CD14-positive monocyte (primary cell): ENCODE measurements at regions not wholly inside any gene's neighbourhood (a gene's known extent, or its start where the extent isn't known, plus 50 kb on each side); places are given as distances from the start of the nearest gene placed in this dataset.

Source experiments
- DNase-seq, 3 donors: peaks; one replicate each; pipeline ENCODE4 v3.0.0-alpha.2; 2011 to 2022
- H2AFZ ChIP-seq: 2 replicates; pipeline ENCODE4 v1.6.0; 2012; ENCODE audit warnings: mild to moderate bottlenecking, low read depth, low read length, inconsistent platforms; ENCODE audit not compliant: insufficient read depth, poor library complexity, severe bottlenecking
- H3K27ac ChIP-seq, 2 donors: 1 replicate in 1 of 2; 2 replicates in 1 of 2; pipeline ENCODE4 v1.5.1; 2012 to 2013; ENCODE audit warnings: low read length in 2 of 2, control low read depth in 1 of 2, inconsistent platforms in 1 of 2, low read depth in 1 of 2, mild to moderate bottlenecking in 1 of 2
- H3K27me3 ChIP-seq, 2 donors: one replicate each; pipeline versions ENCODE4 v1.6.0 to v1.6.1; 2011 to 2013; ENCODE audit warnings: low read length in 2 of 2; ENCODE audit not compliant: control insufficient read depth in 2 of 2, insufficient read depth in 2 of 2
- H3K36me3 ChIP-seq, 2 donors: replicated peaks in 1 of 2; 1 replicate in 1 of 2; 2 replicates in 1 of 2; pipeline versions ENCODE4 v1.5.1 to v1.6.1; 2012 to 2013; ENCODE audit warnings: low read length in 2 of 2, control low read depth in 1 of 2, inconsistent platforms in 1 of 2, mild to moderate bottlenecking in 1 of 2; ENCODE audit not compliant: insufficient read depth in 2 of 2, control insufficient read depth in 1 of 2
- H3K4me1 ChIP-seq, 2 donors: 1 replicate in 1 of 2; 2 replicates in 1 of 2; pipeline versions ENCODE4 v1.5.1 to v1.6.1; 2012 to 2013; ENCODE audit warnings: low read length in 2 of 2, control low read depth in 1 of 2, inconsistent platforms in 1 of 2, mild to moderate bottlenecking in 1 of 2, moderate library complexity in 1 of 2; ENCODE audit not compliant: insufficient read depth in 2 of 2, control insufficient read depth in 1 of 2
- H3K4me2 ChIP-seq: replicated peaks from 2 replicates; pipeline ENCODE3; 2012; ENCODE audit warnings: low read length, moderate library complexity, mild to moderate bottlenecking; ENCODE audit not compliant: poor library complexity, severe bottlenecking; ENCODE audit errors: extremely low read depth
- H3K4me3 ChIP-seq, 3 experiments: fragments of 200-600 bp in 1 of 3; sonication (generic) in 1 of 3; replicated peaks in 1 of 3; 1 replicate in 2 of 3; 2 replicates in 1 of 3; pipeline ENCODE4 v1.5.1; 2011 to 2013; ENCODE audit warnings: low read length in 3 of 3, mild to moderate bottlenecking in 3 of 3, control low read depth in 2 of 3, low read depth in 2 of 3, inconsistent platforms in 1 of 3, moderate library complexity in 1 of 3
- H3K79me2 ChIP-seq: 2 replicates; pipeline ENCODE4 v1.6.0; 2012; ENCODE audit warnings: mild to moderate bottlenecking, control low read depth, inconsistent platforms, low read length, moderate library complexity; ENCODE audit not compliant: insufficient read depth
- H3K9ac ChIP-seq: 2 replicates; pipeline ENCODE4 v1.6.0; 2017; ENCODE audit warnings: low read length, mild to moderate bottlenecking; ENCODE audit not compliant: insufficient read depth, poor library complexity, severe bottlenecking
- H3K9me3 ChIP-seq, 2 donors: replicated peaks in 1 of 2; 1 replicate in 1 of 2; 2 replicates in 1 of 2; pipeline versions ENCODE4 v1.5.1 to v1.6.1; 2012 to 2013; ENCODE audit warnings: low read length in 2 of 2, control low read depth in 1 of 2; ENCODE audit not compliant: control insufficient read depth in 1 of 2, insufficient read depth in 1 of 2
- H4K20me1 ChIP-seq: 2 replicates; pipeline ENCODE4 v1.6.0; 2012; ENCODE audit warnings: mild to moderate bottlenecking, low read length, control low read depth, moderate library complexity; ENCODE audit not compliant: insufficient read depth
- H3K27ac Mint-ChIP-seq, 7 donors: one replicate each; pipeline ENCODE4 v1.8.0; 2020; ENCODE audit warnings: mild to moderate bottlenecking in 7 of 7, mixed read lengths in 7 of 7, moderate library complexity in 6 of 7, inconsistent platforms in 2 of 7
- H3K27me3 Mint-ChIP-seq, 3 donors: one replicate each; pipeline ENCODE4 v1.8.0; 2021 to 2022; ENCODE audit warnings: low read depth in 3 of 3, mild to moderate bottlenecking in 3 of 3, mixed read lengths in 3 of 3, moderate library complexity in 3 of 3, inconsistent platforms in 1 of 3
- H3K36me3 Mint-ChIP-seq, 2 donors: one replicate each; pipeline ENCODE4 v1.8.0; 2020; ENCODE audit warnings: mixed read lengths in 2 of 2, inconsistent platforms in 1 of 2, mild to moderate bottlenecking in 1 of 2
- H3K4me1 Mint-ChIP-seq: one replicate; pipeline ENCODE4 v1.8.0; 2020; ENCODE audit warnings: mild to moderate bottlenecking, mixed read lengths
- H3K4me3 Mint-ChIP-seq, 2 donors: one replicate each; pipeline ENCODE4 v1.8.0; 2020; ENCODE audit warnings: mild to moderate bottlenecking in 2 of 2, mixed read lengths in 2 of 2, moderate library complexity in 1 of 2
- H3K9me3 Mint-ChIP-seq, 7 donors: one replicate each; pipeline ENCODE4 v1.8.0; 2020 to 2022; ENCODE audit warnings: mixed read lengths in 7 of 7, mild to moderate bottlenecking in 6 of 7, moderate library complexity in 6 of 7, inconsistent platforms in 2 of 7
- WGBS: methylation state at CpG from one replicate; pipeline ENCODE4 v1.1.5; 2013; ENCODE audit warnings: missing lambda C conversion rate; ENCODE audit not compliant: insufficient coverage; 5-methylcytosine and 5-hydroxymethylcytosine counted together
- intact Hi-C, 2 donors: fragments of 100-400 bp; cut with micrococcal nuclease; formaldehyde crosslinking; loops; one replicate each; pipeline versions ENCODE4 v1.15.0 to v1.15.1; 2023
- TF ChIP-seq, protein P1 (sequence below): fragments of 200-600 bp; IDR thresholded peaks from one replicate; pipeline ENCODE4 v1.8.0; 2022; ENCODE audit warnings: antibody characterized with exemption, mild to moderate bottlenecking

DNA sequence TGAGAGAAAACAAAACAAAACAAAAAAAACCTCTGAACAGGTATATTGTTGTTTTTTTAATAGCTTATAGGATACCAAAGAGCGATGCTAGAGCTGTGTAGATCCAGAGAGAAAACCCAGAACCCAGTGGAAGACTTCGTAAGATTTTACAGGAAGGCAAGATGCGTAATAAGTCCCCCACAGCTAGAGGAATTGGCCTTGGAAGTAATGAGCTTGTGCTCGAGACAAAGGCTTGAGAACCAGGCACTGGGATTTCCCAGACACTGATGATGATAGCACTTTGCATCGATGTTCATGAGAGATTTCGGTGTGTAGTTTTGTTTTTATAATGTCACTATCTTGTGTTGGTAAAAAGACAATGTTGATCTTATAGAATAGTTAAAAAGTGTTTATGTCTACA, 821.5 kb upstream of the IGFBP3 start:
- intact Hi-C loops: no loop called here
- Mint-ChIP-seq H3K9me3 (peaks cover 0 to 7% (median 3%) of the 10 kb centered on the region in 7 donors), H3K36me3 (no peaks in the 10 kb centered on the region), H3K27me3 (no peaks in the 10 kb centered on the region), H3K4me1 (no peaks in the 10 kb centered on the region), H3K4me3 (no peak overlapping the region), H3K27ac (no peak overlapping the region)
- TF ChIP-seq, protein P1, sequence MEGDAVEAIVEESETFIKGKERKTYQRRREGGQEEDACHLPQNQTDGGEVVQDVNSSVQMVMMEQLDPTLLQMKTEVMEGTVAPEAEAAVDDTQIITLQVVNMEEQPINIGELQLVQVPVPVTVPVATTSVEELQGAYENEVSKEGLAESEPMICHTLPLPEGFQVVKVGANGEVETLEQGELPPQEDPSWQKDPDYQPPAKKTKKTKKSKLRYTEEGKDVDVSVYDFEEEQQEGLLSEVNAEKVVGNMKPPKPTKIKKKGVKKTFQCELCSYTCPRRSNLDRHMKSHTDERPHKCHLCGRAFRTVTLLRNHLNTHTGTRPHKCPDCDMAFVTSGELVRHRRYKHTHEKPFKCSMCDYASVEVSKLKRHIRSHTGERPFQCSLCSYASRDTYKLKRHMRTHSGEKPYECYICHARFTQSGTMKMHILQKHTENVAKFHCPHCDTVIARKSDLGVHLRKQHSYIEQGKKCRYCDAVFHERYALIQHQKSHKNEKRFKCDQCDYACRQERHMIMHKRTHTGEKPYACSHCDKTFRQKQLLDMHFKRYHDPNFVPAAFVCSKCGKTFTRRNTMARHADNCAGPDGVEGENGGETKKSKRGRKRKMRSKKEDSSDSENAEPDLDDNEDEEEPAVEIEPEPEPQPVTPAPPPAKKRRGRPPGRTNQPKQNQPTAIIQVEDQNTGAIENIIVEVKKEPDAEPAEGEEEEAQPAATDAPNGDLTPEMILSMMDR: no peak
- H3K9me3 ChIP-seq: no peaks in the 10 kb centered on the region
- no peak overlapping the region for H3K27ac ChIP-seq
- no peak overlapping the region for H3K4me2 ChIP-seq
- no peak overlapping the region for H3K9ac ChIP-seq
- H3K4me3 ChIP-seq: no peak overlapping the region
- H3K36me3 ChIP-seq: no peaks in the 10 kb centered on the region
- no peaks in the 10 kb centered on the region for H3K79me2 ChIP-seq
- no peaks in the 10 kb centered on the region for H3K4me1 ChIP-seq
- WGBS: 92% methylated on average over 3 of the region's 6 CpGs
- no peaks in the 10 kb centered on the region for H4K20me1 ChIP-seq
- no peaks in the 10 kb centered on the region for H3K27me3 ChIP-seq
- H2AFZ ChIP-seq: no peak overlapping the region
- DNase-seq: no peak

DNA sequence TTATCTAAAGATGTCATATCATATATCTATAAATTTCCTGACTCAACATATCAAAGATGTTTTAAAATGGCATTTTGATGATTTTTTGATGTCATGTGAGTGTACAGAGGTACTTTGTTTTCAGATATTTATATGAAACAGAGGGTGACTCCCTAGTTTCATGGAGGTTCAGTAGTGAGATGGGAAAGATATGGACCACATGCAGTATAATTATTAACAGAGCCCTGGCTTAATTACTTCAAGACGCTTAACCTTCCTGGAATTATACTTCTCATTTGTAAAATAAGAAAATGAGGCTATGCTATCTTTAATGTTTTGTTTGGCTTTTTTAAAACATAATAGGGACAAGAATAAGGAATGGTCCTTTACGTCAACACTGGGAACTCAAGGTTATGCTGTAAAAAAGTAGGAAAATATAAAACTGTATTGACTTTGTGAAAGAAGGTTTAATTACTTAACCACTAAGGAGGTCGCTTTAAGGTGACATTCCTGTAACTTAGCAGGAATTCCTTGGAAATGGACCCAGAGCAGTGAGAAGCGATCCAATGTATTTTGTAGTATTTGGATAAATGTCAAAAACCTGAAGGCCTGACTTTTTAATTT, 821.0 kb upstream of the IGFBP3 start:
- H4K20me1 ChIP-seq: no peaks in the 10 kb centered on the region
- no peak overlapping the region for H3K9ac ChIP-seq
- no peaks in the 10 kb centered on the region for H3K9me3 ChIP-seq
- H3K27ac ChIP-seq: no peak overlapping the region
- H3K27me3 ChIP-seq: no peaks in the 10 kb centered on the region
- DNase-seq: no peak
- WGBS: 100% methylated on average over 1 of the region's 4 CpGs
- Mint-ChIP-seq H3K4me1 (no peaks in the 10 kb centered on the region), H3K4me3 (no peak overlapping the region), H3K27ac (no peak overlapping the region), H3K27me3 (no peaks in the 10 kb centered on the region), H3K9me3 (peaks cover 0 to 3% (median 2%) of the 10 kb centered on the region in 7 donors), H3K36me3 (no peaks in the 10 kb centered on the region)
- TF ChIP-seq, protein P1: no peak
- no peak overlapping the region for H3K4me2 ChIP-seq
- H3K36me3 ChIP-seq: no peaks in the 10 kb centered on the region
- no peaks in the 10 kb centered on the region for H3K4me1 ChIP-seq
- intact Hi-C loops: no loop called here
- no peaks in the 10 kb centered on the region for H3K79me2 ChIP-seq
- H3K4me3 ChIP-seq: no peak overlapping the region
- no peak overlapping the region for H2AFZ ChIP-seq
